ENCODE measurements at regions not wholly inside any gene's neighbourhood (a gene's known extent, or its start where the extent isn't known, plus 50 kb on each side); places are given as distances from the start of the nearest gene placed in this dataset.

DNA sequence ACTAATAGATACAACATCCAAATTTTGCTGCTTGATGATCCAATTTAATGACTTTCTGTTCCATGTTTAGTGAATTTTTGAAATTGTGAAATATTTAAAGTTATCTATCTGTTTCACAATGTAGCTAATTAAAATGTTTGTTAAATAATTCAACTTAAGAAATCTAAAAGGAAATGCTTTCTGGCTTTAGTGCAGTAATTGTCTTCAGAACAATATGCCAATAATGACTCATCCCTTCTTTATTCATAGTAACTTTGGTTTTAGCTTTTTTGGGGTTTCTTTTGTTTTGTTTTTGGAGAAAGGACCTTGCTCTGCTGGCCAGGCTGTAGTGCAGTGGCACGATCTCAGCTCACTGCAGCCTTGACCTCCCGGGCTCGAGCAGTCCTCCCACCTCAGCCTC, 479.2 kb upstream of the RGS6 start:
- ChIA-PET POLR2A (ENCODE audit: unreplicated experiment) (no interaction called here), CTCF (no interaction called here)
- Histone ChIP-seq H3K18ac (ENCODE audit: low read depth, low read length) (no peak overlapping the region), H3K56ac (ENCODE audit: extremely low read depth, insufficient read depth, low read length) (no peak overlapping the region), H4K5ac (ENCODE audit: low read depth, low read length) (no peak overlapping the region), H3K9ac (ENCODE audit: low read depth, low read length) (no peak overlapping the region), H3K4me1 (ENCODE audit: control insufficient read depth, insufficient read depth, low read length) (peaks cover 2% of the 10 kb centered on the region; the same call in 1 of the 2 replicates), H2AK5ac (ENCODE audit: low read depth, low read length) (no peak overlapping the region), H4K8ac (ENCODE audit: low read depth in 2 of 2, low read length in 2 of 2) (no peak overlapping the region), H3K4ac (ENCODE audit: low read depth, low read length) (no peak overlapping the region), H2AFZ (replicated peaks; ENCODE audit: low read length, poor library complexity) (no peak overlapping the region), H3K79me1 (ENCODE audit: low read depth in 1 of 2, low read length in 2 of 2) (peaks cover 15 to 41% of the 10 kb centered on the region in 2 experiments), H2BK5ac (ENCODE audit: low read depth, low read length, poor library complexity, severe bottlenecking) (no peak overlapping the region), H3K9me3 (ENCODE audit: control insufficient read depth, insufficient read depth, low read length) (no peaks in the 10 kb centered on the region), H3K14ac (replicated peaks; ENCODE audit: low read depth, low read length) (no peak overlapping the region), H3K4me2 (ENCODE audit: low read depth, low read length) (no peak overlapping the region), H3K9me1 (ENCODE audit: insufficient read depth, low read length) (no peaks in the 10 kb centered on the region; the same call in 1 of the 2 replicates), H2BK15ac (ENCODE audit: low read depth, low read length) (no peak overlapping the region), H3K4me3 (ENCODE audit: insufficient read depth, low read depth, low read length) (no peak overlapping the region), H4K91ac (ENCODE audit: insufficient read depth, low read depth, low read length) (no peak overlapping the region), H2BK20ac (ENCODE audit: low read depth, low read length) (no peak overlapping the region), H3K27ac (ENCODE audit: insufficient read depth, low read length) (no peak overlapping the region), H2BK120ac (ENCODE audit: low read depth, low read length) (no peak overlapping the region), H4K20me1 (ENCODE audit: insufficient read depth, low read length) (no peaks in the 10 kb centered on the region; the same call in 1 of the 2 replicates), H2AK9ac (replicated peaks; ENCODE audit: low read depth, low read length, poor library complexity) (no peak overlapping the region), H3K36me3 (ENCODE audit: control insufficient read depth, insufficient read depth, low read length) (no peaks in the 10 kb centered on the region), H3K27me3 (ENCODE audit: control insufficient read depth, insufficient read depth, low read length) (no peaks in the 10 kb centered on the region), H3K23ac (ENCODE audit: low read depth, low read length) (no peak overlapping the region)
- dilution Hi-C loops (cut with HindIII; ENCODE audit: low sequenced_read_pairs, unreplicated experiment): no loop called here
- DNase-seq: no peak
- BruUV-seq (replicated peaks): no TSS peak
- in situ Hi-C loops (cut with MboI; ENCODE audit: low sequenced_read_pairs): no loop called here
- no peak for TF ChIP-seq MXI1 (IDR thresholded peaks at IDR 0.05; ENCODE audit: borderline replicate concordance, low read depth, low read length)
- no peak for TF ChIP-seq NFE2L2 (IDR thresholded peaks at IDR 0.05; ENCODE audit: low read depth, low read length)
- 0 out of 2 replicates have a peak, but pooled peaks have one; percentile 22 for TF ChIP-seq CEBPB (IDR thresholded peaks at IDR 0.05; ENCODE audit: low read depth, low read length)
- no CpG with 5 or more reads among the region's 3 CpGs for WGBS, 2 experiments (ENCODE audit: extremely low coverage in 2 of 2, insufficient read length in 1 of 2)
- ATAC-seq (ENCODE audit: low read depth): no peak
- intact Hi-C loops (cut with micrococcal nuclease): no loop called here
